Fibroblast of peridontal ligament (primary cell): ENCODE measurements at regions not wholly inside any gene's neighbourhood (a gene's known extent, or its start where the extent isn't known, plus 50 kb on each side); places are given as distances from the start of the nearest gene placed in this dataset.
"Not testable (repeated sequence)": the region's sequence is repeated elsewhere in the genome, so short reads cannot be mapped to it uniquely, and the experiment has no call there.

ENCODE experiments used
- DNase-seq: peaks from one replicate; pipeline ENCODE4 v3.0.0-alpha.2; 2010; ENCODE audit errors: extremely low read depth

GRCh38 chr1:95614197-95614596 is 380.2 kb downstream of the RWDD3 start:
- no peak for DNase-seq

- no peak for DNase-seq
Measured at GRCh38 chr1:95615421-95615820, 381.4 kb downstream of the RWDD3 start.

- no peak for DNase-seq
Measured at GRCh38 chr1:95620076-95620475, 386.1 kb downstream of the RWDD3 start.

- DNase-seq: no peak
Measured at GRCh38 chr1:95622609-95623008, 388.6 kb downstream of the RWDD3 start.

GRCh38 chr1:95625224-95625623 is 391.2 kb downstream of the RWDD3 start:
- no peak for DNase-seq

GRCh38 chr1:95627244-95627643 is 393.2 kb downstream of the RWDD3 start:
- DNase-seq: no peak

- DNase-seq: no peak
Measured at GRCh38 chr1:95631695-95632094, 397.7 kb downstream of the RWDD3 start.

GRCh38 chr1:95635811-95636210 is 401.8 kb downstream of the RWDD3 start:
- DNase-seq: no peak

- no peak for DNase-seq
Measured at GRCh38 chr1:95636897-95637296, 402.9 kb downstream of the RWDD3 start.

GRCh38 chr1:95640746-95641145 is 406.7 kb downstream of the RWDD3 start:
- no peak for DNase-seq

- no peak for DNase-seq
Measured at GRCh38 chr1:95641386-95641785, 407.4 kb downstream of the RWDD3 start.

- no peak for DNase-seq
Measured at GRCh38 chr1:95642035-95642434, 408.0 kb downstream of the RWDD3 start.

- DNase-seq: no peak
Measured at GRCh38 chr1:95643071-95643470, 409.1 kb downstream of the RWDD3 start.

GRCh38 chr1:95645126-95645525 is 411.1 kb downstream of the RWDD3 start:
- not testable (repeated sequence) for DNase-seq

- no peak for DNase-seq
Measured at GRCh38 chr1:95650631-95651030, 416.6 kb downstream of the RWDD3 start.

- no peak for DNase-seq
Measured at GRCh38 chr1:95652423-95652965, 418.5 kb downstream of the RWDD3 start.

GRCh38 chr1:95653618-95654017 is 419.6 kb downstream of the RWDD3 start:
- no peak for DNase-seq

GRCh38 chr1:95655321-95656020 is 421.5 kb downstream of the RWDD3 start:
- DNase-seq: no peak

- no peak for DNase-seq
Measured at GRCh38 chr1:95657248-95657647, 423.2 kb downstream of the RWDD3 start.

- no peak for DNase-seq
Measured at GRCh38 chr1:95659166-95659565, 425.2 kb downstream of the RWDD3 start.

GRCh38 chr1:95659588-95659987 is 425.6 kb downstream of the RWDD3 start:
- no peak for DNase-seq

- no peak for DNase-seq
Measured at GRCh38 chr1:95660736-95661135, 426.7 kb downstream of the RWDD3 start.

- DNase-seq: not testable (repeated sequence)
Measured at GRCh38 chr1:95663530-95663929, 429.5 kb downstream of the RWDD3 start.

- DNase-seq: no peak
Measured at GRCh38 chr1:95668165-95668564, 434.2 kb downstream of the RWDD3 start.
